SHP77 treated with DMSO at 0.1 percent for 48 hours (cell line): ENCODE measurements at regions not wholly inside any gene's neighbourhood (a gene's known extent, or its start where the extent isn't known, plus 50 kb on each side); places are given as distances from the start of the nearest gene placed in this dataset.

Source experiments
- DNase-seq: peaks from one replicate; lab custom pipeline; 2025; lab: John Stamatoyannopoulos, UW

GRCh38 chr10:107618504-107618994 is 454.0 kb upstream of the SORCS1 start:
- DNase-seq: no peak

- DNase-seq: no peak
Observed at GRCh38 chr10:107616463-107617410, 452.2 kb upstream of the SORCS1 start.

GRCh38 chr10:107616031-107616430 is 451.5 kb upstream of the SORCS1 start:
- DNase-seq: no peak

DNA sequence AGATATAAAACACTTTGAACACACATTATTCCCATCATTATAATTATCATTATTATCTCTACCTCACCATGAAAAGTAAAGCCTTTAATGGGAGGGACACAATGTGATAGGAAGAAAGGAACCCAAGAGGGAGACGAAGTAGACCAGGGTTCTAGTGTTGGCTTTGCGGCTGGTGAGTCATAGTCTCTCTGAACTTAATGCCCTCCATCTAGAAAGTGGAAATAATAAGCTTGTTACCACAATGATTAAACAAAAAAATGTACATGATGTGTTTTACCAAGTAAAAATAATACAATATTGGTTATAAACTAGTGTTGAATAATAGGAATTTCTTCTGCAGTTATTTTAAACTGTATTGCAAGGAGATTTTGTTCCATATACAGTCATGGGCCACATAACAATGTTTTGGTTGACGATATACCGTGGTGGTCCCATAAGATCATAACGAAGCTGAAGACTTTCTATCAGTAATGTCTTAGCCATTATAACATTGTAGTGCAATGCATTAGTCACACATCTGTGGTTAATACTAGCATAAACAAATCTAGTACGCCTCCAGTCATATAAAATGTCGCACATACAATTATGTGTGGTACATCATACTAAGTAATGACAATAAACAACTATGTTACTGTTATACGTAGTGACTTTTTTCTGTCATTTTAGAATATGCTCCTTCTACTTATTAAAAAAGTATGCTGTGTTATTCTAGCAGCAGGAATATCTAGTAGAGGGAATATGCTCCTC is 450.6 kb upstream of the SORCS1 start:
- DNase-seq: no peak

GRCh38 chr10:107611115-107611514 is 446.6 kb upstream of the SORCS1 start:
- peak; percentile 24 for DNase-seq

DNA sequence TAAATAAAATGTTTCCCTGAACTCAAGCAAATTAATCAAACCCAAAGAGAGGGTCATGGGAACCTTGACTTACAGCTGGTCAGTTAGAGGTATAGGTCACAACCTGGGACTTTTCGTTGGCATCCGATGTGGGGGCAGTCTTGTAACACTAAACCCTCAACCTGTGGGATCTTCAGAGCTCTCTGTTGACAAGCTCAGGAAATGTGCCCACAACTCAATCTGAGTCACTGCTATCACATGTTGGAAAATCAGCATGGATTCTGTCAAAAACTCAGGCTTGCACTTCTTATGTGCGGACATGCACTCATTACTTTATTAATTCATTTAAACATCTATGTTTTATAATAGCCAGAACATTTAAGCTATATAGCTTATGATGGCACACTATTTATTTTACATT is 424.6 kb upstream of the SORCS1 start:
- no peak for DNase-seq

DNA sequence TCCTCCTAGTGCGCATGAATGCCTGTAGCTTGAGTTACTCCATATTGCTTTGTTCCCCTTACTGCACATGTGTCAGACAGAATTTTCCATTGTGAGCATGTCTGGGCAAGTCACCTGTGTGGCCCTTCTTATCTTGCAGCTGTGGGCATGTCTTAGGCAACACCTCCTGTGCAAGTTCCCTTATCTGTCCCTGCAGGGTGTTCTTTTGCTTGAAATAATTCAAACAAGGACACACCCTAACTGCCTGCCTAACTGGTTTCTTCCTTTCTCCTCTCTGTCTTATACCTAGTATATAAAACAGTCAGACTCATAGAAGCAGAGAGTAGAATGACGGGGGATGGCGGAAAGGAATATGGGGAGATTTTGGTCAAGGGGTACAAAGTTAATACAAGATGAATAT is 421.1 kb upstream of the SORCS1 start:
- no peak for DNase-seq

GRCh38 chr10:107583974-107584373 is 419.5 kb upstream of the SORCS1 start:
- no peak for DNase-seq

GRCh38 chr10:107579970-107580369 is 415.5 kb upstream of the SORCS1 start:
- DNase-seq: no peak

GRCh38 chr10:107577221-107577620 is 412.7 kb upstream of the SORCS1 start:
- DNase-seq: no peak

GRCh38 chr10:107576746-107577145 is 412.2 kb upstream of the SORCS1 start:
- no peak for DNase-seq

GRCh38 chr10:107565014-107565413 is 400.5 kb upstream of the SORCS1 start:
- no peak for DNase-seq

DNA sequence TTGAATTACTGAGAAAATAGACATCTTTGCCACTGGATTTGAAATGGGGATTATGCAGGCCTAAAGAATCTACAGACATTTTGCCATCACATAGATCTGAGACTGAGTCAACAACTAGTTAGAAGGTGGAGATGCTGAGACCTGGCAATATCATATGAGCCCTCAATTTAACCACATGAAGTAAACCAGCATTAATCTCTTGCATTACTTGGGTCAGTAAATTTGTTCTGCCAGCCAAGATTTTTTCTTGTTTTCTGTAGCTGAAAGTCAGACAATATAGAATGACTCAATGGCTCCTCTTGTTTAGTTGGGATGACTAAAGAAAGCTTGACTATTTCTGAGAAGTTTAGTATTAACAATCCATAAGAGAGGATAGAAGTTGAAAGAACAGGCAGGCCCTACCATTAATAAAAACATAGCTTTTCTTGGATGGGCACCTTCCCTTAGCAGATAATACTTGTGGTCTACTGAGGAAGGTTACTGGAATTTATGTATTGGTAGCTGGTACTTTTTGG is 396.7 kb upstream of the SORCS1 start:
- no peak for DNase-seq

DNA sequence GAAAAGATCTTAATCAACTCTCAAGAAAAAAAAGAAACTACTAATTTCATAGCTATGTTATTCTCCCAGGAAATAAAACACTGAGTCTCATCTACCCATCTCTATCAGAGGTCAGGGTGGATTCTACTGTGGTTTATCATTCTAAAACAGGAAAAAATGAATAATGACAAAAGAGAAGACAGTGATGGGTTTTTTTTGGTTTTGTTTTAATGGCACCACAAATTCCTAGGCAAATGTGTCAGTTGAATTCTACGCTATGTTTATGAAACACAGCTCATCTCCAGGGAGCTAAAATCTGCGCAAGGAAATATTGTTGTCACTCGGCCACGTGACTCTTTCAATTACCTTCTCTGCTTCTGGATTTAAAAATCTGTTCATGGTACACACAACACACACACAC is 393.4 kb upstream of the SORCS1 start:
- DNase-seq: no peak

- no peak for DNase-seq
Observed at GRCh38 chr10:107554333-107554732, 389.8 kb upstream of the SORCS1 start.

- no peak for DNase-seq
Observed at GRCh38 chr10:107553470-107553869, 389.0 kb upstream of the SORCS1 start.

- no peak for DNase-seq
Observed at GRCh38 chr10:107552963-107553362, 388.5 kb upstream of the SORCS1 start.

GRCh38 chr10:107548301-107548700 is 383.8 kb upstream of the SORCS1 start:
- DNase-seq: no peak

GRCh38 chr10:107546986-107547385 is 382.5 kb upstream of the SORCS1 start:
- no peak for DNase-seq

DNA sequence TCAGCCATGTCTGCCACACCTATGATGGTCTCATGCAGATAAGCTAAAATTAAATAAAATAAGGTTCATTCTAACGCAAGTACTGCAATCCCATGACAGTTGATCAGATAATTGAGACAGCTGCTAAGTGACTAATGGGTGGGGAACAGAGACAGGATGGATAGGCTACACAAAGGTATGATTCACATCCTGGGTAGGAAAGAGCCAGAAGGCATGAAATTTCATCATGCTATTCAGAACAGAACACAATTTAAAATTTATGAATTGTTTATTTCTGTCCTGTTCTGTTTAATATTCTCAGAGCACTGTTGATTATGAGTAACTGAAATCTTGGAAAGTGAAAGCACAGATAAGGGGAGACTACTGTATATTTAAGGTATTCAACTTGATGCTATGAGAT is 381.8 kb upstream of the SORCS1 start:
- no peak for DNase-seq

DNA sequence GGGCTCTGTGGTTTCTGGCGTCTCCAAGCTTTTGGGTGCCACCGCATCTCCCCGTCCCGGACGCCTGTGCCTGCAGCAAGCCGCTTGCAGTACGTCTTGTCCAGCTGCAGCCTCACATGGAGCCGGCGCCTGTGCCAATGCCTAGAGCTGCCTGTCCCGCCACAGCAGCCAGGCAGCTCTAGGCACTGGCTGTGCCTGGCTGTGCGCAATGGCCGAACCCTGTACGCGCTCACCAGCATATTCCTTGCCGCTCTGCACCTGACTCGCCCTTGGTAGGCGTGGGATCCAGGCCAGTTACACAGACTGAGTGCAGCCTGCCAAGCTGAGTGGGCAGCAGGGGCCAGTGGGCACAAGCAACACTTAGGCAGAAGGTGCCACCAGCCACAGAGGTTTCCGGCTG is 381.2 kb upstream of the SORCS1 start:
- no peak for DNase-seq

GRCh38 chr10:107544706-107545520 is 380.4 kb upstream of the SORCS1 start:
- peak; percentile 18 for DNase-seq
